B cell (primary cell): ENCODE measurements at regions not wholly inside any gene's neighbourhood (a gene's known extent, or its start where the extent isn't known, plus 50 kb on each side); places are given as distances from the start of the nearest gene placed in this dataset.

ENCODE experiments used
- ATAC-seq: fragments of 200-7000 bp; cut with Tn5 transposase; one replicate; pipeline ENCODE4 v1.10.0; 2021; ENCODE audit warnings: low read depth, mild to moderate bottlenecking, moderate number of reproducible peaks, moderate library complexity
- CTCF ChIA-PET: fragments of 350-600 bp; sonication (Branson Sonifier 250); formaldehyde crosslinking; loops from one replicate; lab custom pipeline; 2021; ENCODE audit warnings: antibody characterized with exemption, inconsistent platforms; lab: Charles Lee
- POLR2A ChIA-PET: fragments of 350-600 bp; sonication (Branson Sonifier 250); formaldehyde crosslinking; loops from one replicate; lab custom pipeline; 2021; ENCODE audit warnings: antibody characterized with exemption; lab: Charles Lee
- DNase-seq: peaks from one replicate; pipeline ENCODE4 v3.0.0; 2013
- H2AFZ ChIP-seq: 2 replicates; pipeline ENCODE4 v1.6.1; 2012; ENCODE audit warnings: mild to moderate bottlenecking, low read depth, low read length; ENCODE audit not compliant: insufficient read depth, poor library complexity, severe bottlenecking
- H3K27ac ChIP-seq, 2 donors: 1 replicate in 1 of 2; 2 replicates in 1 of 2; pipeline ENCODE4 v1.5.1; 2012 to 2013; ENCODE audit warnings: low read length in 2 of 2, mild to moderate bottlenecking in 2 of 2, moderate library complexity in 1 of 2
- H3K27me3 ChIP-seq, 4 experiments: fragments of 200-600 bp in 1 of 4; sonication (generic) in 1 of 4; replicated peaks in 1 of 4; 1 replicate in 2 of 4; 2 replicates in 2 of 4; pipeline versions ENCODE4 v1.6.1 to v1.7.0; 2013 to 2016; ENCODE audit warnings: low read length in 3 of 4, mild to moderate bottlenecking in 2 of 4, mixed read lengths in 1 of 4, moderate library complexity in 1 of 4; ENCODE audit not compliant: insufficient read depth in 4 of 4, control insufficient read depth in 3 of 4; ENCODE audit errors: control extremely low read depth in 1 of 4
- H3K36me3 ChIP-seq, 2 experiments: replicated peaks in 1 of 2; 1 replicate in 1 of 2; 2 replicates in 1 of 2; pipeline versions ENCODE4 v1.6.1 to v1.7.1; 2013; ENCODE audit warnings: low read length in 1 of 2; ENCODE audit not compliant: insufficient read depth in 2 of 2, control insufficient read depth in 1 of 2; ENCODE audit errors: control extremely low read depth in 1 of 2, extremely low read depth in 1 of 2
- H3K4me1 ChIP-seq, 2 donors: fragments of 200-600 bp in 1 of 2; sonication (generic) in 1 of 2; 1 replicate in 1 of 2; 2 replicates in 1 of 2; pipeline versions ENCODE4 v1.5.1 to v1.6.1; 2013 to 2017; ENCODE audit warnings: low read length in 2 of 2; ENCODE audit not compliant: control insufficient read depth in 2 of 2, insufficient read depth in 2 of 2
- H3K4me2 ChIP-seq: replicated peaks from 2 replicates; pipeline ENCODE3; 2012; ENCODE audit warnings: mild to moderate bottlenecking, low read depth, low read length; ENCODE audit not compliant: poor library complexity, severe bottlenecking
- H3K4me3 ChIP-seq, 5 experiments: fragments of 200-600 bp in 1 of 5; sonication (generic) in 1 of 5; 1 replicate in 3 of 5; 2 replicates in 2 of 5; pipeline versions ENCODE4 v1.5.1 to v1.7.0; 2011 to 2016; ENCODE audit warnings: low read length in 4 of 5, mild to moderate bottlenecking in 4 of 5, low read depth in 2 of 5, control low read depth in 1 of 5, moderate library complexity in 1 of 5; ENCODE audit not compliant: insufficient read depth in 1 of 5; ENCODE audit errors: control extremely low read depth in 1 of 5, extremely low read depth in 1 of 5
- H3K79me2 ChIP-seq: fragments of 200-600 bp; sonication (generic); one replicate; pipeline ENCODE4 v1.6.0; 2016; ENCODE audit warnings: low read length; ENCODE audit not compliant: control insufficient read depth, insufficient read depth
- H3K9ac ChIP-seq: fragments of 200-600 bp; sonication (generic); 2 replicates; pipeline ENCODE4 v1.6.1; 2017; ENCODE audit warnings: mild to moderate bottlenecking, low read length, moderate library complexity
- H3K9me3 ChIP-seq, 3 donors: one replicate each; pipeline versions ENCODE4 v1.6.1 to v1.7.1; 2013; ENCODE audit warnings: low read length in 2 of 3; ENCODE audit not compliant: control insufficient read depth in 2 of 3, insufficient read depth in 1 of 3; ENCODE audit errors: control extremely low read depth in 1 of 3
- H4K20me1 ChIP-seq: 2 replicates; pipeline ENCODE4 v1.6.0; 2012; ENCODE audit warnings: mild to moderate bottlenecking, low read length; ENCODE audit not compliant: insufficient read depth, control insufficient read depth, poor library complexity, severe bottlenecking
- H3K27ac Mint-ChIP-seq: one replicate; pipeline ENCODE4 v1.8.0; 2021; ENCODE audit warnings: mixed read lengths
- H3K27me3 Mint-ChIP-seq: one replicate; pipeline ENCODE4 v1.8.0; 2021; ENCODE audit warnings: mixed read lengths
- H3K4me1 Mint-ChIP-seq: one replicate; pipeline ENCODE4 v1.8.0; 2021; ENCODE audit warnings: mixed read lengths
- H3K4me3 Mint-ChIP-seq: one replicate; pipeline ENCODE4 v1.8.0; 2021; ENCODE audit warnings: mixed read lengths
- H3K9me3 Mint-ChIP-seq: one replicate; pipeline ENCODE4 v1.8.0; 2022; ENCODE audit warnings: mixed read lengths; ENCODE audit not compliant: insufficient read depth
- EZH2 ChIP-seq: IDR thresholded peaks from 2 replicates; pipeline ENCODE4 v1.6.1; 2012; ENCODE audit warnings: borderline replicate concordance, low read depth, mild to moderate bottlenecking, moderate library complexity, low read length; ENCODE audit not compliant: insufficient read depth, poor library complexity, severe bottlenecking
- WGBS: methylation state at CpG from one replicate; pipeline ENCODE4 v1.1.5; 2013; ENCODE audit warnings: missing lambda C conversion rate; ENCODE audit not compliant: insufficient coverage; 5-methylcytosine and 5-hydroxymethylcytosine counted together
- intact Hi-C: fragments of 100-400 bp; cut with micrococcal nuclease; formaldehyde crosslinking; loops from one replicate; pipeline ENCODE4 v1.10.0; 2022
- TF ChIP-seq, protein P1 (sequence below): fragments of 200-600 bp; IDR thresholded peaks from one replicate; pipeline ENCODE4 v1.8.0; 2022; ENCODE audit warnings: antibody characterized with exemption, mild to moderate bottlenecking

DNA sequence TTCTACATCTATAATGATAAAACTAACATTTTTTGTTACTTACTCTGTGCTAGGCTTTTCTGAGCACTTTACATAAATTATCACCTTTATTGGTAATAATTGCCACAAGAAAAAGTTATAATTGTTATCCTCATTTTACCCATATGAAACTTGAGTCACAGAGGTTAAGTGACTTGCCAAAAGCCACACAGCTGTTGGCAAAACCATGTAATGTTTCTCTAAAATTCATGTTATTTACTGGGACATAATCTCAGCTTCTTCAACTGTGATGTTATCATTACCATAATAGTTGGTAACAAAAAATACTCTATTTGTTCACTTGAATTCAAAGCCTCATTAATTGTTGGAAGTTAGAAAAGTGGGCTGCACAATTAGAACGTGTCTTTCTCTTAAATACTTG is 437.3 kb downstream of the BRINP1 start:
- Histone ChIP-seq H3K4me3 (no peak overlapping the region), H3K4me1 (no peaks in the 10 kb centered on the region), H3K4me2 (no peak overlapping the region), H3K27me3 (no peaks in the 10 kb centered on the region), H3K36me3 (no peaks in the 10 kb centered on the region), H3K9ac (no peak overlapping the region), H3K79me2 (no peaks in the 10 kb centered on the region), H3K9me3 (no peaks in the 10 kb centered on the region), H2AFZ (no peak overlapping the region), H4K20me1 (no peaks in the 10 kb centered on the region), H3K27ac (no peak overlapping the region)
- Mint-ChIP-seq H3K27ac (no peak overlapping the region), H3K4me1 (no peaks in the 10 kb centered on the region), H3K9me3 (no peaks in the 10 kb centered on the region), H3K4me3 (no peak overlapping the region), H3K27me3 (no peaks in the 10 kb centered on the region)
- no CpG with 5 or more reads among the region's 1 CpG for WGBS
- intact Hi-C loops, result no loop called here
- no peak for TF ChIP-seq EZH2
- TF ChIP-seq, protein P1, sequence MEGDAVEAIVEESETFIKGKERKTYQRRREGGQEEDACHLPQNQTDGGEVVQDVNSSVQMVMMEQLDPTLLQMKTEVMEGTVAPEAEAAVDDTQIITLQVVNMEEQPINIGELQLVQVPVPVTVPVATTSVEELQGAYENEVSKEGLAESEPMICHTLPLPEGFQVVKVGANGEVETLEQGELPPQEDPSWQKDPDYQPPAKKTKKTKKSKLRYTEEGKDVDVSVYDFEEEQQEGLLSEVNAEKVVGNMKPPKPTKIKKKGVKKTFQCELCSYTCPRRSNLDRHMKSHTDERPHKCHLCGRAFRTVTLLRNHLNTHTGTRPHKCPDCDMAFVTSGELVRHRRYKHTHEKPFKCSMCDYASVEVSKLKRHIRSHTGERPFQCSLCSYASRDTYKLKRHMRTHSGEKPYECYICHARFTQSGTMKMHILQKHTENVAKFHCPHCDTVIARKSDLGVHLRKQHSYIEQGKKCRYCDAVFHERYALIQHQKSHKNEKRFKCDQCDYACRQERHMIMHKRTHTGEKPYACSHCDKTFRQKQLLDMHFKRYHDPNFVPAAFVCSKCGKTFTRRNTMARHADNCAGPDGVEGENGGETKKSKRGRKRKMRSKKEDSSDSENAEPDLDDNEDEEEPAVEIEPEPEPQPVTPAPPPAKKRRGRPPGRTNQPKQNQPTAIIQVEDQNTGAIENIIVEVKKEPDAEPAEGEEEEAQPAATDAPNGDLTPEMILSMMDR, result no peak
- ATAC-seq (no peak), DNase-seq (no peak)
- ChIA-PET POLR2A (no interaction called here), CTCF (no interaction called here)

DNA sequence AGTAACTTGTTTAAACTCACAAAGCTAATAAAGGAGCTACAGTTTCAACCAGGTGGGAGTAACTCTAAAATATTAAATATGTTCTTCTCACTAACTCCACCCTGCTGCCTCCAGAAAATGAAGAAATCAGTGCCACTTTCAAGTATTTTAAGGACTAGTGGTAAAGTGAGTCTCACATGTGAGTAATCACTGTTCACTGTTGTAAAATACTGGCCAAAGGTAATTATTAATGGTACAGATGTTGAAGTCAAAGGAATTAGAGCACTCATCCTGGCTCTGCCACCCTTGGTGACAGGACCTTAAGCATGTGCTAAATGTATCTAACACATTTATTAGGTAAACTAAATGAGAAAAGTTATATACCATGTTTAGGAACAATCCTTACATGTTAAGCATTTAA is 430.7 kb downstream of the BRINP1 start:
- H3K9me3 Mint-ChIP-seq, result no peaks in the 10 kb centered on the region
- Histone ChIP-seq H3K79me2 (no peaks in the 10 kb centered on the region), H3K9me3 (peaks cover 0 to 3% (median 0%) of the 10 kb centered on the region in 3 donors), H2AFZ (no peak overlapping the region), H3K4me2 (no peak overlapping the region), H3K4me1 (no peaks in the 10 kb centered on the region), H3K9ac (no peak overlapping the region), H3K36me3 (no peaks in the 10 kb centered on the region), H3K4me3 (no peak overlapping the region), H3K27me3 (no peaks in the 10 kb centered on the region), H3K27ac (no peak overlapping the region), H4K20me1 (no peaks in the 10 kb centered on the region)
- no peak overlapping the region for H3K27ac Mint-ChIP-seq
- POLR2A ChIA-PET, result no interaction called here
- no peaks in the 10 kb centered on the region for H3K4me1 Mint-ChIP-seq
- no peak overlapping the region for H3K4me3 Mint-ChIP-seq
- CTCF ChIA-PET, result no interaction called here
- no peaks in the 10 kb centered on the region for H3K27me3 Mint-ChIP-seq
- no peak for DNase-seq
- ATAC-seq, result no peak
- TF ChIP-seq, protein P1, result no peak
- no peak for TF ChIP-seq EZH2
- intact Hi-C loops, result no loop called here
